Smooth muscle cell (in vitro differentiated cells): ENCODE measurements at regions not wholly inside any gene's neighbourhood (a gene's known extent, or its start where the extent isn't known, plus 50 kb on each side); places are given as distances from the start of the nearest gene placed in this dataset.
A peak's percentile ranks its signal among the peaks of the same experiment; 100 is the strongest.

Source experiments
- DNase-seq: peaks from one replicate; lab custom pipeline; 2025; ENCODE audit not compliant: unreplicated experiment; lab: John Stamatoyannopoulos, UW
- H2AFZ ChIP-seq: fragments of 200-600 bp; sonication (generic); 2 replicates; pipeline ENCODE4 v1.6.0; 2016; ENCODE audit warnings: antibody characterized with exemption, low read depth, mild to moderate bottlenecking
- H3F3A ChIP-seq: fragments of 200-600 bp; sonication (generic); 2 replicates; pipeline ENCODE4 v1.6.0; 2017; ENCODE audit warnings: antibody characterized with exemption, low read depth
- H3K27ac ChIP-seq: fragments of 200-600 bp; sonication (generic); 2 replicates; pipeline ENCODE4 v1.5.1; 2016; ENCODE audit warnings: low read depth, mild to moderate bottlenecking
- H3K27me3 ChIP-seq: fragments of 200-600 bp; sonication (generic); 2 replicates; pipeline ENCODE4 v1.6.1; 2016; ENCODE audit warnings: low read depth, mild to moderate bottlenecking
- H3K36me3 ChIP-seq: fragments of 200-600 bp; sonication (generic); 2 replicates; pipeline ENCODE4 v1.5.1; 2016; ENCODE audit warnings: low read depth
- H3K4me1 ChIP-seq: fragments of 200-600 bp; sonication (generic); 2 replicates; pipeline ENCODE4 v1.5.1; 2016; ENCODE audit warnings: low read depth
- H3K4me2 ChIP-seq: fragments of 200-600 bp; sonication (generic); 2 replicates; pipeline ENCODE4 v1.6.0; 2016; ENCODE audit warnings: mild to moderate bottlenecking
- H3K4me3 ChIP-seq: fragments of 200-600 bp; sonication (generic); 2 replicates; pipeline ENCODE4 v1.5.1; 2016; ENCODE audit warnings: mild to moderate bottlenecking
- H3K79me2 ChIP-seq: fragments of 200-600 bp; sonication (generic); 2 replicates; pipeline ENCODE4 v1.6.0; 2016; ENCODE audit warnings: low read depth, mild to moderate bottlenecking
- H3K9ac ChIP-seq: fragments of 200-600 bp; sonication (generic); 2 replicates; pipeline ENCODE4 v1.6.0; 2016; ENCODE audit warnings: low read depth
- H3K9me3 ChIP-seq: fragments of 200-600 bp; sonication (generic); replicated peaks from 2 replicates; pipeline ENCODE4 v1.5.1; 2016; ENCODE audit warnings: low read depth
- H4K20me1 ChIP-seq: fragments of 200-600 bp; sonication (generic); 2 replicates; pipeline ENCODE4 v1.6.0; 2016; ENCODE audit warnings: low read depth
- CTCF ChIP-seq: fragments of 200-600 bp; sonication (generic); IDR thresholded peaks from 2 replicates; pipeline ENCODE4 v1.5.1; 2017; ENCODE audit warnings: borderline replicate concordance, mild to moderate bottlenecking, antibody characterized with exemption; ENCODE audit not compliant: insufficient read depth, poor library complexity, severe bottlenecking
- WGBS: methylation state at CpG from one replicate; pipeline ENCODE4 v1.1.7; 2016; ENCODE audit warnings: low lambda C conversion rate; 5-methylcytosine and 5-hydroxymethylcytosine counted together

- Histone ChIP-seq H3F3A (no peaks in the 10 kb centered on the region), H3K4me2 (peak overlapping the region; percentile 36), H3K79me2 (no peaks in the 10 kb centered on the region), H3K27me3 (no peaks in the 10 kb centered on the region), H3K4me3 (no peak overlapping the region), H3K36me3 (no peaks in the 10 kb centered on the region), H3K9ac (no peak overlapping the region), H2AFZ (no peak overlapping the region), H3K4me1 (no peaks in the 10 kb centered on the region), H3K27ac (no peak overlapping the region), H3K9me3 (no peaks in the 10 kb centered on the region), H4K20me1 (no peaks in the 10 kb centered on the region)
- DNase-seq = no peak
- 81% methylated on average over 12 of the region's 12 CpGs for WGBS
- TF ChIP-seq CTCF = no peak
Measured at GRCh38 chr2:15841776-15842560, 98.4 kb upstream of the MYCN start.

GRCh38 chr2:15842758-15843666 is 97.3 kb upstream of the MYCN start:
- no peak for TF ChIP-seq CTCF
- no peak overlapping the region for H3K9ac ChIP-seq
- DNase-seq = no peak
- no peaks in the 10 kb centered on the region for H3F3A ChIP-seq
- H3K27ac ChIP-seq = no peak overlapping the region
- whole genome bisulfite sequencing = 84% methylated on average over 34 of the region's 34 CpGs
- H3K27me3 ChIP-seq = no peaks in the 10 kb centered on the region
- peak overlapping the region; percentile 36 for H3K4me2 ChIP-seq
- H3K36me3 ChIP-seq = no peaks in the 10 kb centered on the region
- no peak overlapping the region for H2AFZ ChIP-seq
- H3K4me3 ChIP-seq = no peak overlapping the region
- no peaks in the 10 kb centered on the region for H3K79me2 ChIP-seq
- H3K4me1 ChIP-seq = no peaks in the 10 kb centered on the region
- no peaks in the 10 kb centered on the region for H3K9me3 ChIP-seq
- no peaks in the 10 kb centered on the region for H4K20me1 ChIP-seq

- H4K20me1 ChIP-seq = no peaks in the 10 kb centered on the region
- no peak overlapping the region for H3K4me3 ChIP-seq
- DNase-seq = no peak
- WGBS = 88% methylated on average over 8 of the region's 11 CpGs
- no peaks in the 10 kb centered on the region for H3K79me2 ChIP-seq
- no peak overlapping the region for H3K9ac ChIP-seq
- H3K4me1 ChIP-seq = no peaks in the 10 kb centered on the region
- no peaks in the 10 kb centered on the region for H3F3A ChIP-seq
- no peaks in the 10 kb centered on the region for H3K9me3 ChIP-seq
- H2AFZ ChIP-seq = no peak overlapping the region
- H3K27ac ChIP-seq = no peak overlapping the region
- no peaks in the 10 kb centered on the region for H3K36me3 ChIP-seq
- H3K4me2 ChIP-seq = no peak overlapping the region
- TF ChIP-seq CTCF = no peak
- H3K27me3 ChIP-seq = no peaks in the 10 kb centered on the region
Measured at GRCh38 chr2:15844211-15844801, 96.0 kb upstream of the MYCN start.
